HG03108 (cell line): ENCODE measurements at regions not wholly inside any gene's neighbourhood (a gene's known extent, or its start where the extent isn't known, plus 50 kb on each side); places are given as distances from the start of the nearest gene placed in this dataset.

Source experiments
- ATAC-seq: cut with Tn5 transposase; IDR thresholded peaks from one replicate; pipeline ENCODE4 v1.9.1; 2021; ENCODE audit warnings: moderate library complexity; ENCODE audit not compliant: unreplicated experiment

- no peak for ATAC-seq
Measured at GRCh38 chr5:82855893-82856550, 221.2 kb downstream of the TMEM167A start.

- ATAC-seq: no peak
Measured at GRCh38 chr5:82854956-82855355, 222.2 kb downstream of the TMEM167A start.

- ATAC-seq: no peak
Measured at GRCh38 chr5:82851471-82851870, 225.7 kb downstream of the TMEM167A start.

- no peak for ATAC-seq
Measured at GRCh38 chr5:82850393-82850792, 226.8 kb downstream of the TMEM167A start.

GRCh38 chr5:82849885-82850284 is 227.3 kb downstream of the TMEM167A start:
- no peak for ATAC-seq

GRCh38 chr5:82847562-82847961 is 229.6 kb downstream of the TMEM167A start:
- ATAC-seq: no peak

- no peak for ATAC-seq
Measured at GRCh38 chr5:82839881-82840280, 237.3 kb downstream of the TMEM167A start.

- ATAC-seq: no peak
Measured at GRCh38 chr5:82835488-82835887, 241.7 kb downstream of the TMEM167A start.

GRCh38 chr5:82834151-82834550 is 243.0 kb downstream of the TMEM167A start:
- ATAC-seq: no peak

- ATAC-seq: no peak
Measured at GRCh38 chr5:82833277-82833676, 243.9 kb downstream of the TMEM167A start.

GRCh38 chr5:82832445-82832844 is 244.7 kb downstream of the TMEM167A start:
- ATAC-seq: no peak

GRCh38 chr5:82828211-82828610 is 249.0 kb downstream of the TMEM167A start:
- ATAC-seq: no peak

GRCh38 chr5:82827651-82828050 is 249.5 kb downstream of the TMEM167A start:
- no peak for ATAC-seq

- no peak for ATAC-seq
Measured at GRCh38 chr5:82822634-82822927, 254.6 kb downstream of the TMEM167A start.

- no peak for ATAC-seq
Measured at GRCh38 chr5:82821846-82822633, 255.2 kb downstream of the TMEM167A start.

- ATAC-seq: peak; percentile 74
Measured at GRCh38 chr5:82820961-82821845, 256.0 kb downstream of the TMEM167A start.

GRCh38 chr5:82820188-82820587 is 257.0 kb downstream of the TMEM167A start:
- no peak for ATAC-seq

GRCh38 chr5:82817897-82818676 is 259.1 kb downstream of the TMEM167A start:
- ATAC-seq: no peak

- ATAC-seq: no peak
Measured at GRCh38 chr5:82816926-82817325, 260.3 kb downstream of the TMEM167A start.

GRCh38 chr5:82815871-82816270 is 261.3 kb downstream of the TMEM167A start:
- ATAC-seq: no peak

- ATAC-seq: no peak
Measured at GRCh38 chr5:82813861-82814260, 263.3 kb downstream of the TMEM167A start.
